ENCODE measurements at regions not wholly inside any gene's neighbourhood (a gene's known extent, or its start where the extent isn't known, plus 50 kb on each side); places are given as distances from the start of the nearest gene placed in this dataset.
"Not testable (repeated sequence)": the region's sequence is repeated elsewhere in the genome, so short reads cannot be mapped to it uniquely, and the experiment has no call there.

DNA sequence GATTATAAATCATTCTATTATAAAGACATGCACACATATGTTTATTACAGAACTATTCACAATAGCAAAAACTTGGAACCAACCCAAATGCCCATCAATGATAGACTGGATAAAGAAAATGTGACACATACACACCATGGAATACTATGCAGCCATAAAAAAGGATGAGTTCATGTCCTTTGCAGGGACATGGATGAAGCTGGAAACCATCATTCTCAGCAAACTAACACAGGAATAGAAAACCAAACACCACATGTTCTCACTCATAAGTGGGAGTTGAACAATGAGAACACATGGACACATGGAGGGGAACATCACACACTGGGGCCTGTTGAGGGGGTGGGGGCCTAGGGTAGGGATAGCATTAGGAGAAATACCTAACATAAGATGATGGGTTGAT is 168.4 kb downstream of the ZNF648 start:
- FAIRE-seq; DNase-seq (ENCODE audit: insufficient read length, low spot score): not testable (repeated sequence)

DNA sequence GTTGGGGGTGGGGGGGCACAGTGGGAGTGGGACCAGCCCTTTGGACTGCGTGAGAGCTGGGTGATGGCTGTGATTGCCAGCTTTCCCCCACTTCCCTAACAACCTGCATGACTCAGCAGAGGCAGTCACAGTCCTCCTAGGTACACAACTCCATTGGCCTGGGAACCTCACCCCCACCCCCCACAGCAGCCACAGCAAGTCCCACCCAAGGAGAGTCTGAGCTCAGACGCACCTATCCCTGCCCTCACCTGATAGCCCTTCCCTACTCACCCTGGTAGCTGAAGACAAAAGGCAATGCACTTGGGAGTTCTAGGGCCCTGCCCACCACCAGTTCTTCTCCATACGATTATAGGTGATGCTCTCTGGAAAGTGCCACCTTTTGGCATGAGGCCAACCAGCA is 188.9 kb downstream of the ZNF648 start:
- no peak for DNase-seq (ENCODE audit: insufficient read length, low spot score)
- no peak for FAIRE-seq

DNA sequence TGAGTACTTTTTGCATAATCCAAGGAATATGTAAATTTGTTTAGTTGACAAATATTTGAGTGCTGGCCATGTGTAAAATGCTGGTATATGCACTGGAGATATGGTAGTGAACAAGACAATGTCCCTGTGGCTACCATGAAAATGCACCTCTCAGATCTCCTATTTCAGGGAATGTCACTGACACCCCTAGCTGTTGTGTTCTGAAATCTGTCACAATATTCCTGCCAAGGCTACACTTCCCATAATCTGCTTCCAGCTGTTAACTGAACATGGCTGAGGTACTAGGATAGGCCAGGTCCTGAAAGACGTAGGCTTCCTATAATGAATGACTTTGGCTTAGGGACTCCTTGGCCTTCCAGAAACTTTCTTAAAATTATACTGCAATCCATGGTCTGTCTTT is 197.8 kb downstream of the ZNF648 start:
- FAIRE-seq = no peak
- no peak for DNase-seq (ENCODE audit: insufficient read length, low spot score)

DNA sequence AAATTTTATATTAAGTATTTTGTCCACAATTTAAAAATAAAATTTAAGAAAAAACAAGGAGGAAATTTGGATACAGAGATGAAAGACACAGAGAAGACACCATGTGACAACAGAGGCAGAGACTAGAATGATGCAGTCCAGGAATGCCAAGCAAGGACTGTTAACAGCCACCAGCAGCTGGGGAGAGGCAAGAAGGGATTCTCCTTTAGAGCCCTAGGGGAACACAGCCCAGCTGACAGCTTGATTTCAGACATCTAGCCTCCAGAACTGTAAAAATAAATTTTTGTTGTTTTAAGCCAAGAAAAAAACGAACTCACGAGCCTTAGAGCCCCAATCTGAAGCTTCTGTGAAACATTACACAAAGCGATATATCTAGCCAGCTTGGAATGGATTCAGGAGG is 198.5 kb downstream of the ZNF648 start:
- no peak for FAIRE-seq
- DNase-seq (ENCODE audit: insufficient read length, low spot score) = no peak

- DNase-seq (ENCODE audit: insufficient read length, low spot score) (no peak), FAIRE-seq (no peak)
These were observed 203.4 kb downstream of the ZNF648 start for GRCh38 chr1:181858135-181858534.

Measured in GM19239 (cell line).